ENCODE measurements at regions not wholly inside any gene's neighbourhood (a gene's known extent, or its start where the extent isn't known, plus 50 kb on each side); places are given as distances from the start of the nearest gene placed in this dataset.

- Histone ChIP-seq H3K36me3 (ENCODE audit: control insufficient read depth in 2 of 2, insufficient read depth in 1 of 2, low read length in 2 of 2) (no peaks in the 10 kb centered on the region), H3K9me3 (ENCODE audit: control insufficient read depth, insufficient read depth, low read depth, low read length) (no peaks in the 10 kb centered on the region), H3K27ac (ENCODE audit: extremely low read depth, low read depth, low read length) (no peak overlapping the region), H3K4me3 (ENCODE audit: low read depth, low read length) (no peak overlapping the region), H3K4me1 (ENCODE audit: control insufficient read depth, insufficient read depth, low read length) (no peaks in the 10 kb centered on the region)
- TF ChIP-seq ZNF76 (tag by site-specific recombination; IDR thresholded peaks at IDR 0.05; ENCODE audit: borderline replicate concordance, low read depth) = no peak
- TF ChIP-seq ZNF785 (tag by site-specific recombination; IDR thresholded peaks at IDR 0.05) = no peak
- TF ChIP-seq ZNF48 (tag by site-specific recombination; IDR thresholded peaks at IDR 0.05) = no peak
- CTCF ChIA-PET = interaction anchor here (0.9 kb wide), 1 partner anchor 163 kb away, joined by 4 read pairs; no protein-coding TSS in a partner anchor
- POLR2A ChIA-PET = no interaction called here
These were observed 51.2 kb upstream of the ABCC4 start for GRCh38 chr13:95352486-95352885.

DNA sequence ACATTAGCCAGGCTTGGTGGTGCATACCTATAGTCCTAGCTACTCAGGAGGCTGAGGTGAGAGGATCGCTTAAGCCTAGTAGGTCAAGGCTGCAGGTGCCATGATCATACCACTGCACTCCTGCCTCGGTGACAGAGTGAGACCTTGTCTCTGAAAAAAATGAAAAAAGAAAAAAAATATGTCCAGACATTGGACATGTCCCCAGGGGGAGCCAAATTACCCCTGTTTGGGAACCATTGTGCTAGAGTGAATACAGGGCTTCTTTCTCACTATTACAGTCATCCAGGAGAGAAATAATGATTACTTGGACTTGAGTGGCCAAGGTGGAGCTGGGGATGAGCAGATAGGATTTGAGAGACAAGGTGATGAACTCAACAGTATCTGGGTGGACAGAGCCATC lies 52.9 kb upstream of the ABCC4 start:
- no peaks in the 10 kb centered on the region for H3K9me3 ChIP-seq (ENCODE audit: control insufficient read depth, insufficient read depth, low read depth, low read length)
- no peak overlapping the region for H3K4me3 ChIP-seq (ENCODE audit: low read depth, low read length)
- ChIA-PET CTCF (interaction anchor here (0.6 kb wide), 1 partner anchor 76 kb away, joined by 3 read pairs; no protein-coding TSS in a partner anchor), POLR2A (no interaction called here)
- TF ChIP-seq, protein P1, sequence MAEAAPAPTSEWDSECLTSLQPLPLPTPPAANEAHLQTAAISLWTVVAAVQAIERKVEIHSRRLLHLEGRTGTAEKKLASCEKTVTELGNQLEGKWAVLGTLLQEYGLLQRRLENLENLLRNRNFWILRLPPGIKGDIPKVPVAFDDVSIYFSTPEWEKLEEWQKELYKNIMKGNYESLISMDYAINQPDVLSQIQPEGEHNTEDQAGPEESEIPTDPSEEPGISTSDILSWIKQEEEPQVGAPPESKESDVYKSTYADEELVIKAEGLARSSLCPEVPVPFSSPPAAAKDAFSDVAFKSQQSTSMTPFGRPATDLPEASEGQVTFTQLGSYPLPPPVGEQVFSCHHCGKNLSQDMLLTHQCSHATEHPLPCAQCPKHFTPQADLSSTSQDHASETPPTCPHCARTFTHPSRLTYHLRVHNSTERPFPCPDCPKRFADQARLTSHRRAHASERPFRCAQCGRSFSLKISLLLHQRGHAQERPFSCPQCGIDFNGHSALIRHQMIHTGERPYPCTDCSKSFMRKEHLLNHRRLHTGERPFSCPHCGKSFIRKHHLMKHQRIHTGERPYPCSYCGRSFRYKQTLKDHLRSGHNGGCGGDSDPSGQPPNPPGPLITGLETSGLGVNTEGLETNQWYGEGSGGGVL (tag by site-specific recombination; IDR thresholded peaks at IDR 0.05) = no peak
- no peak for TF ChIP-seq ZNF530 (tag by site-specific recombination; IDR thresholded peaks at IDR 0.05; ENCODE audit: low read depth)
- TF ChIP-seq ZNF416 (tag by site-specific recombination; IDR thresholded peaks at IDR 0.05) = no peak
- TF ChIP-seq, protein P2, sequence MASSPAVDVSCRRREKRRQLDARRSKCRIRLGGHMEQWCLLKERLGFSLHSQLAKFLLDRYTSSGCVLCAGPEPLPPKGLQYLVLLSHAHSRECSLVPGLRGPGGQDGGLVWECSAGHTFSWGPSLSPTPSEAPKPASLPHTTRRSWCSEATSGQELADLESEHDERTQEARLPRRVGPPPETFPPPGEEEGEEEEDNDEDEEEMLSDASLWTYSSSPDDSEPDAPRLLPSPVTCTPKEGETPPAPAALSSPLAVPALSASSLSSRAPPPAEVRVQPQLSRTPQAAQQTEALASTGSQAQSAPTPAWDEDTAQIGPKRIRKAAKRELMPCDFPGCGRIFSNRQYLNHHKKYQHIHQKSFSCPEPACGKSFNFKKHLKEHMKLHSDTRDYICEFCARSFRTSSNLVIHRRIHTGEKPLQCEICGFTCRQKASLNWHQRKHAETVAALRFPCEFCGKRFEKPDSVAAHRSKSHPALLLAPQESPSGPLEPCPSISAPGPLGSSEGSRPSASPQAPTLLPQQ (tag by site-specific recombination; IDR thresholded peaks at IDR 0.05) = no peak
- no peak for TF ChIP-seq BCL11B (tag by site-specific recombination; IDR thresholded peaks at IDR 0.05; ENCODE audit: low read depth)
- TF ChIP-seq, protein P3, sequence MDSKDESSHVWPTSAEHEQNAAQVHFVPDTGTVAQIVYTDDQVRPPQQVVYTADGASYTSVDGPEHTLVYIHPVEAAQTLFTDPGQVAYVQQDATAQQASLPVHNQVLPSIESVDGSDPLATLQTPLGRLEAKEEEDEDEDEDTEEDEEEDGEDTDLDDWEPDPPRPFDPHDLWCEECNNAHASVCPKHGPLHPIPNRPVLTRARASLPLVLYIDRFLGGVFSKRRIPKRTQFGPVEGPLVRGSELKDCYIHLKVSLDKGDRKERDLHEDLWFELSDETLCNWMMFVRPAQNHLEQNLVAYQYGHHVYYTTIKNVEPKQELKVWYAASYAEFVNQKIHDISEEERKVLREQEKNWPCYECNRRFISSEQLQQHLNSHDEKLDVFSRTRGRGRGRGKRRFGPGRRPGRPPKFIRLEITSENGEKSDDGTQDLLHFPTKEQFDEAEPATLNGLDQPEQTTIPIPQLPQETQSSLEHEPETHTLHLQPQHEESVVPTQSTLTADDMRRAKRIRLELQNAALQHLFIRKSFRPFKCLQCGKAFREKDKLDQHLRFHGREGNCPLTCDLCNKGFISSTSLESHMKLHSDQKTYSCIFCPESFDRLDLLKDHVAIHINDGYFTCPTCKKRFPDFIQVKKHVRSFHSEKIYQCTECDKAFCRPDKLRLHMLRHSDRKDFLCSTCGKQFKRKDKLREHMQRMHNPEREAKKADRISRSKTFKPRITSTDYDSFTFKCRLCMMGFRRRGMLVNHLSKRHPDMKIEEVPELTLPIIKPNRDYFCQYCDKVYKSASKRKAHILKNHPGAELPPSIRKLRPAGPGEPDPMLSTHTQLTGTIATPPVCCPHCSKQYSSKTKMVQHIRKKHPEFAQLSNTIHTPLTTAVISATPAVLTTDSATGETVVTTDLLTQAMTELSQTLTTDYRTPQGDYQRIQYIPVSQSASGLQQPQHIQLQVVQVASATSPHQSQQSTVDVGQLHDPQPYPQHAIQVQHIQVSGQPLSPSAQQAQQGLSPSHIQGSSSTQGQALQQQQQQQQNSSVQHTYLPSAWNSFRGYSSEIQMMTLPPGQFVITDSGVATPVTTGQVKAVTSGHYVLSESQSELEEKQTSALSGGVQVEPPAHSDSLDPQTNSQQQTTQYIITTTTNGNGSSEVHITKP (tag by site-specific recombination; IDR thresholded peaks at IDR 0.05) = no peak
- no peak for TF ChIP-seq ZNF768 (tag by site-specific recombination; IDR thresholded peaks at IDR 0.05)
- TF ChIP-seq ZNF658 (tag by site-specific recombination; IDR thresholded peaks at IDR 0.05) = no peak
- no peaks in the 10 kb centered on the region for H3K4me1 ChIP-seq (ENCODE audit: control insufficient read depth, insufficient read depth, low read length)
- no peaks in the 10 kb centered on the region for H3K36me3 ChIP-seq (ENCODE audit: control insufficient read depth in 2 of 2, insufficient read depth in 1 of 2, low read length in 2 of 2)
- H3K27ac ChIP-seq (ENCODE audit: extremely low read depth, low read depth, low read length) = no peak overlapping the region

DNA sequence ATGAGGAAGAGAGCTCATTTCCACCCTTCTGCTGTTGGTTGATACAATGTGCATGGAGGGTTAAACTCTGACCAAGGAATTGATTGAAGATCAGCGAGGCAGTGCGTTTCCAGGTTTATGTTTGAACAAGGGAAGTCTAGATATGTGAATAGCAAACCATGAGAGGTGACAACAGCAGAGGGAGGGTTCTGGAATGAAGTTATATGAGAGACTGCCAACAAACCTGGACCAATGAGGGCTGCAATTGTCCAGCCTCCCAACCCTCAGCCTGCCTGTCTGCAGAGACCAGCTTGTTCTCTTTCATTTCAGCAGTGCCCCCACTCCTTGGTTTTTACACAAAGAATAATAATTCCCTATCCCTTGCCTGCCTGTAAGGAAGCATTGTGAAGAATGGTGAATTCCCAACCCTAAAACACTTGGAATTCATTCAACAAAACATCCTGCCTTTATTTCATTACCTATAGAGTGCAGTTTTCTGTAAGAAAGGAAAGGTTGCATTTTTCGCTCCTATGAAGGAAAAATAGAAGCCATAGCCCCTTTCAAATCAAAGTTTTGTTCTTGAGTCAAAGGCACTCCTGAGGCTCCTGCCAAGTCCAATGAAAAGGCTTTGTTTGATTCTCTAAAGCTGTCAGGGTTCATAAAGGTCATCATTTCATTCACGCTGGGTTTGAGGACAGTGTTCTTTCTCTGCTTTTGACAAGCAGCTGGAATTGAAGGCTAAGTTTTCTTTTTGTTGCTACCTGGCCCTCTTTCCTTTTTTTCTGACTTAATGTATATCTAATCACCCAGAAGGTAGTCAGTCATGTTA lies 53.6 kb upstream of the ABCC4 start:
- Histone ChIP-seq H3K9me3 (ENCODE audit: control insufficient read depth, insufficient read depth, low read depth, low read length) (no peaks in the 10 kb centered on the region), H3K4me3 (ENCODE audit: low read depth, low read length) (no peak overlapping the region), H3K4me1 (ENCODE audit: control insufficient read depth, insufficient read depth, low read length) (no peaks in the 10 kb centered on the region), H3K27ac (ENCODE audit: extremely low read depth, low read depth, low read length) (no peak overlapping the region), H3K36me3 (ENCODE audit: control insufficient read depth in 2 of 2, insufficient read depth in 1 of 2, low read length in 2 of 2) (no peaks in the 10 kb centered on the region)
- POLR2A ChIA-PET = interaction anchor here (0.6 kb wide), 1 partner anchor 36 kb away, joined by 6 read pairs; no protein-coding TSS in a partner anchor
- CTCF ChIA-PET = interaction anchor here (0.6 kb wide), 1 partner anchor 77 kb away, joined by 3 read pairs; no protein-coding TSS in a partner anchor
- TF ChIP-seq, protein P4, sequence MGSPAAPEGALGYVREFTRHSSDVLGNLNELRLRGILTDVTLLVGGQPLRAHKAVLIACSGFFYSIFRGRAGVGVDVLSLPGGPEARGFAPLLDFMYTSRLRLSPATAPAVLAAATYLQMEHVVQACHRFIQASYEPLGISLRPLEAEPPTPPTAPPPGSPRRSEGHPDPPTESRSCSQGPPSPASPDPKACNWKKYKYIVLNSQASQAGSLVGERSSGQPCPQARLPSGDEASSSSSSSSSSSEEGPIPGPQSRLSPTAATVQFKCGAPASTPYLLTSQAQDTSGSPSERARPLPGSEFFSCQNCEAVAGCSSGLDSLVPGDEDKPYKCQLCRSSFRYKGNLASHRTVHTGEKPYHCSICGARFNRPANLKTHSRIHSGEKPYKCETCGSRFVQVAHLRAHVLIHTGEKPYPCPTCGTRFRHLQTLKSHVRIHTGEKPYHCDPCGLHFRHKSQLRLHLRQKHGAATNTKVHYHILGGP (tag by site-specific recombination; IDR thresholded peaks at IDR 0.05) = no peak
- TF ChIP-seq, protein P5, sequence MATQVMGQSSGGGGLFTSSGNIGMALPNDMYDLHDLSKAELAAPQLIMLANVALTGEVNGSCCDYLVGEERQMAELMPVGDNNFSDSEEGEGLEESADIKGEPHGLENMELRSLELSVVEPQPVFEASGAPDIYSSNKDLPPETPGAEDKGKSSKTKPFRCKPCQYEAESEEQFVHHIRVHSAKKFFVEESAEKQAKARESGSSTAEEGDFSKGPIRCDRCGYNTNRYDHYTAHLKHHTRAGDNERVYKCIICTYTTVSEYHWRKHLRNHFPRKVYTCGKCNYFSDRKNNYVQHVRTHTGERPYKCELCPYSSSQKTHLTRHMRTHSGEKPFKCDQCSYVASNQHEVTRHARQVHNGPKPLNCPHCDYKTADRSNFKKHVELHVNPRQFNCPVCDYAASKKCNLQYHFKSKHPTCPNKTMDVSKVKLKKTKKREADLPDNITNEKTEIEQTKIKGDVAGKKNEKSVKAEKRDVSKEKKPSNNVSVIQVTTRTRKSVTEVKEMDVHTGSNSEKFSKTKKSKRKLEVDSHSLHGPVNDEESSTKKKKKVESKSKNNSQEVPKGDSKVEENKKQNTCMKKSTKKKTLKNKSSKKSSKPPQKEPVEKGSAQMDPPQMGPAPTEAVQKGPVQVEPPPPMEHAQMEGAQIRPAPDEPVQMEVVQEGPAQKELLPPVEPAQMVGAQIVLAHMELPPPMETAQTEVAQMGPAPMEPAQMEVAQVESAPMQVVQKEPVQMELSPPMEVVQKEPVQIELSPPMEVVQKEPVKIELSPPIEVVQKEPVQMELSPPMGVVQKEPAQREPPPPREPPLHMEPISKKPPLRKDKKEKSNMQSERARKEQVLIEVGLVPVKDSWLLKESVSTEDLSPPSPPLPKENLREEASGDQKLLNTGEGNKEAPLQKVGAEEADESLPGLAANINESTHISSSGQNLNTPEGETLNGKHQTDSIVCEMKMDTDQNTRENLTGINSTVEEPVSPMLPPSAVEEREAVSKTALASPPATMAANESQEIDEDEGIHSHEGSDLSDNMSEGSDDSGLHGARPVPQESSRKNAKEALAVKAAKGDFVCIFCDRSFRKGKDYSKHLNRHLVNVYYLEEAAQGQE (tag by site-specific recombination; IDR thresholded peaks at IDR 0.05) = no peak
- TF ChIP-seq ZNF266 (tag by site-specific recombination; IDR thresholded peaks at IDR 0.05; ENCODE audit: low read depth) (no peak), KLF8 (tag by site-specific recombination; IDR thresholded peaks at IDR 0.05) (no peak), ZNF600 (tag by site-specific recombination; IDR thresholded peaks at IDR 0.05) (no peak), GLI2 (tag by site-specific recombination; IDR thresholded peaks at IDR 0.05; ENCODE audit: borderline replicate concordance, low read depth) (no peak), ZNF23 (tag by site-specific recombination; IDR thresholded peaks at IDR 0.05; ENCODE audit: borderline replicate concordance) (no peak)
